HEK293 (cell line): ENCODE measurements at regions not wholly inside any gene's neighbourhood (a gene's known extent, or its start where the extent isn't known, plus 50 kb on each side); places are given as distances from the start of the nearest gene placed in this dataset.

ENCODE experiments used
- ZFP69B ChIP-seq: fragments of 450-650 bp; formaldehyde crosslinking; IDR thresholded peaks from 2 replicates; pipeline ENCODE4 v1.5.1; 2016; ENCODE audit warnings: missing biosample characterization, missing genetic modification characterization
- ZNF274 ChIP-seq, 2 experiments: fragments of 200-500 bp in 1 of 2; fragments of 450-650 bp in 1 of 2; sonication (Bioruptor generic) in 1 of 2; formaldehyde crosslinking in 1 of 2; IDR thresholded peaks; 2 replicates each; pipeline versions ENCODE4 v1.5.1 to v1.6.1; 2014 to 2016; ENCODE audit warnings: borderline replicate concordance in 1 of 2, inconsistent platforms in 1 of 2, low read length in 1 of 2, missing biosample characterization in 1 of 2, missing genetic modification characterization in 1 of 2

DNA sequence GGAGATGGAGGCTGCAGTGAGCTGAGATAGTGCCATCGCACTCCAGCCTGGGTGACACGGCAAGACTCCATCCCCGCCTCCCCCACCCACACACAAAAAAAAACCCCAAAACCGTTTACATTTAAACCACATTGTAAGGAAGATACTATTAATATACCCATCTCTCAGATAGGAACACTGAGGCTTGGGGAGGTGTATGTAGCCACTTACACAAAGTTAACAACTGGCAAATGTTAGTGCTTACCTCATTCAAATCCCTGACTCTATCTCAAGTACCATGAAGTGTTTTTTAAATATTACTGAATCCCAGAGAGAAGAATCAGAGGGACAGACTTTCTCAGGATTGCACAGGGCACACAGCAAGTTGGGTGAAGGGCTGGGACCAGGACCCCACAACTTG lies 164.5 kb downstream of the MIAT start:
- TF ChIP-seq ZNF274 (IDR thresholded peaks at IDR 0.05; ENCODE audit: low read length) = no peak
- TF ChIP-seq ZNF274 (tag by site-specific recombination; IDR thresholded peaks at IDR 0.05; ENCODE audit: borderline replicate concordance) = no peak
- no peak for TF ChIP-seq ZFP69B (tag by site-specific recombination)
